ENCODE measurements at regions not wholly inside any gene's neighbourhood (a gene's known extent, or its start where the extent isn't known, plus 50 kb on each side); places are given as distances from the start of the nearest gene placed in this dataset.

- DNase-seq (ENCODE audit: low spot score) (no peak), ATAC-seq (no peak)
- no peak for TF ChIP-seq ZNF532 (CRISPR knock-in tag; IDR thresholded peaks at IDR 0.05; ENCODE audit: borderline replicate concordance)
- no peak for TF ChIP-seq ZNF219 (CRISPR knock-in tag; IDR thresholded peaks at IDR 0.05; ENCODE audit: borderline replicate concordance)
- no peak for TF ChIP-seq RORB (CRISPR knock-in tag; IDR thresholded peaks at IDR 0.05)
- TF ChIP-seq ATF2 (CRISPR knock-in tag; IDR thresholded peaks at IDR 0.05; ENCODE audit: borderline replicate concordance, low read depth): no peak
- no peak for TF ChIP-seq ARID4B (CRISPR knock-in tag; IDR thresholded peaks at IDR 0.05; ENCODE audit: borderline replicate concordance)
- TF ChIP-seq, protein P1, sequence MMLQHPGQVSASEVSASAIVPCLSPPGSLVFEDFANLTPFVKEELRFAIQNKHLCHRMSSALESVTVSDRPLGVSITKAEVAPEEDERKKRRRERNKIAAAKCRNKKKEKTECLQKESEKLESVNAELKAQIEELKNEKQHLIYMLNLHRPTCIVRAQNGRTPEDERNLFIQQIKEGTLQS (CRISPR knock-in tag; conservative IDR thresholded peaks at IDR 0.05): no peak
- TF ChIP-seq, protein P2, sequence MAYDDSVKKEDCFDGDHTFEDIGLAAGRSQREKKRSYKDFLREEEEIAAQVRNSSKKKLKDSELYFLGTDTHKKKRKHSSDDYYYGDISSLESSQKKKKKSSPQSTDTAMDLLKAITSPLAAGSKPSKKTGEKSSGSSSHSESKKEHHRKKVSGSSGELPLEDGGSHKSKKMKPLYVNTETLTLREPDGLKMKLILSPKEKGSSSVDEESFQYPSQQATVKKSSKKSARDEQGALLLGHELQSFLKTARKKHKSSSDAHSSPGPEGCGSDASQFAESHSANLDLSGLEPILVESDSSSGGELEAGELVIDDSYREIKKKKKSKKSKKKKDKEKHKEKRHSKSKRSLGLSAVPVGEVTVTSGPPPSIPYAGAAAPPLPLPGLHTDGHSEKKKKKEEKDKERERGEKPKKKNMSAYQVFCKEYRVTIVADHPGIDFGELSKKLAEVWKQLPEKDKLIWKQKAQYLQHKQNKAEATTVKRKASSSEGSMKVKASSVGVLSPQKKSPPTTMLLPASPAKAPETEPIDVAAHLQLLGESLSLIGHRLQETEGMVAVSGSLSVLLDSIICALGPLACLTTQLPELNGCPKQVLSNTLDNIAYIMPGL (CRISPR knock-in tag; IDR thresholded peaks at IDR 0.05): no peak
- peaks cover 3% of the 10 kb centered on the region for H3K9me3 Mint-ChIP-seq
- H3K36me3 Mint-ChIP-seq: no peaks in the 10 kb centered on the region
- no peak overlapping the region for H3K4me3 Mint-ChIP-seq
- no peak overlapping the region for H3K27ac Mint-ChIP-seq
- CTCF ChIA-PET: no interaction called here
- H3K27me3 Mint-ChIP-seq (ENCODE audit: low read depth): no peaks in the 10 kb centered on the region
- POLR2A ChIA-PET: no interaction called here
- H3K4me1 Mint-ChIP-seq: 0 out of 2 replicates have a peak, but pooled peaks cover 3% of the 10 kb centered on the region
These were observed 226.7 kb upstream of the KLHL29 start for GRCh38 chr2:23158306-23158705.

DNA sequence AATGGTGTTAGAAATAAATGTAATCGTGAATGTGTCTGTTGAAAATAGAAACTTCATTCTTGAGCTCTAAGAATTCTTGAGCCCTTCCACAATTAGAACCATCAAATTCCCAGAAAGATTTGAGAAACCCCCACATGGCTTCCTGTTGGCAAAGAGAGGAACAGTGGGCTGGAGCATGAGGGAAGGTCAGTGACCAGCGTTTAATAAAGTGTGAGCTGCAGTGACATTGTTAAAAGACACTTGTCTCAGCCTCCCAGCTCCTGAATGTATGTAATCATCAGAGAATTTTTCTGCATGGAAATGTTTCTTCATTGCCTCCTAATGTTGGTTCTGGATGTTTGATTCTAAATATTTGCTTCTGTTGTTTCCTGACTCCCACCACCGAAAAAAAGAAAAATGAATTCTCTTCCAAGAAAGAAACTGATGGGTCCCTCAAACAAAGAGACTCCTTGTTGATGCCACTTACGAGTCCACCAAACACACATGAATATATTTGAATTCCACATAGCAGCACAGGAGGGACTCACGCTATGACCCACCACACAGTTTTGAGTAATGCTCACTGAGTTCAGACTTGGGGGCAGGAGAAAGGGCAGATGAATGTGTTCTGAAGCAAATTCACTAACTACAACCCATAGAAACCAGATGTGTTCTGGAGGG is 225.1 kb upstream of the KLHL29 start:
- Mint-ChIP-seq H3K27ac (no peak overlapping the region), H3K4me3 (no peak overlapping the region), H3K27me3 (ENCODE audit: low read depth) (no peaks in the 10 kb centered on the region), H3K36me3 (no peaks in the 10 kb centered on the region), H3K4me1 (0 out of 2 replicates have a peak, but pooled peaks cover 3% of the 10 kb centered on the region), H3K9me3 (no peaks in the 10 kb centered on the region)
- POLR2A ChIA-PET: interaction anchor here (0.7 kb wide), 1 partner anchor 57 kb away, joined by 4 read pairs; no protein-coding TSS in a partner anchor
- DNase-seq (ENCODE audit: low spot score) (no peak), ATAC-seq (no peak)
- CTCF ChIA-PET: no interaction called here
- no peak for TF ChIP-seq ZNF671 (CRISPR knock-in tag; IDR thresholded peaks at IDR 0.05)
- no peak for TF ChIP-seq CTCF (IDR thresholded peaks at IDR 0.05)
- TF ChIP-seq RELA (CRISPR knock-in tag; IDR thresholded peaks at IDR 0.05; ENCODE audit: borderline replicate concordance): no peak
- TF ChIP-seq, protein P2 (CRISPR knock-in tag; IDR thresholded peaks at IDR 0.05): no peak
- no peak for TF ChIP-seq GRHL2 (CRISPR knock-in tag; IDR thresholded peaks at IDR 0.05; ENCODE audit: insufficient replicate concordance, severe bottlenecking)
- TF ChIP-seq NFATC4 (CRISPR knock-in tag; IDR thresholded peaks at IDR 0.05): no peak
- no peak for TF ChIP-seq ZNF219 (CRISPR knock-in tag; IDR thresholded peaks at IDR 0.05; ENCODE audit: borderline replicate concordance)

All from WTC11 (cell line).